ENCODE measurements at regions not wholly inside any gene's neighbourhood (a gene's known extent, or its start where the extent isn't known, plus 50 kb on each side); places are given as distances from the start of the nearest gene placed in this dataset.

- CTCF ChIA-PET = no interaction called here
- TF ChIP-seq EZH2 (IDR thresholded peaks at IDR 0.05; ENCODE audit: low read depth) (no peak), CTCF (conservative IDR thresholded peaks at IDR 0.05) (no peak)
- no TSS peak for BruUV-seq (replicated peaks)
Measured at GRCh38 chr5:155367841-155368240, 354.3 kb downstream of the KIF4B start.

GRCh38 chr5:155368490-155368889, 354.9 kb downstream of the KIF4B start:
- H4K20me1 ChIP-seq (ENCODE audit: insufficient read depth) = 0 out of 2 replicates have a peak, but pooled peaks cover 3% of the 10 kb centered on the region
- no peak for DNase-seq
- intact Hi-C loops (cut with micrococcal nuclease; ENCODE audit: unreplicated experiment) = no loop called here
- no peak overlapping the region for H3K27ac ChIP-seq
- no peaks in the 10 kb centered on the region; the same call in 1 of the 2 replicates for H3F3A ChIP-seq (ENCODE audit: insufficient read depth, low read depth)
- H3K4me1 ChIP-seq (replicated peaks; ENCODE audit: insufficient read depth) = no peaks in the 10 kb centered on the region
- no TSS peak for BruUV-seq (replicated peaks)
- H3K27me3 ChIP-seq (ENCODE audit: insufficient read depth, low read depth) = no peaks in the 10 kb centered on the region
- no peak overlapping the region for H2AFZ ChIP-seq
- POLR2A ChIA-PET (ENCODE audit: unreplicated experiment) = no interaction called here
- no peak overlapping the region for H3K4me3 ChIP-seq
- H3K36me3 ChIP-seq (ENCODE audit: low read depth) = no peaks in the 10 kb centered on the region
- no peaks in the 10 kb centered on the region for H3K9me2 ChIP-seq (ENCODE audit: insufficient read depth)
- CTCF ChIA-PET = no interaction called here
- TF ChIP-seq CTCF (conservative IDR thresholded peaks at IDR 0.05) (no peak), EZH2 (IDR thresholded peaks at IDR 0.05; ENCODE audit: low read depth) (no peak)
- H3K79me2 ChIP-seq (ENCODE audit: low read depth) = no peaks in the 10 kb centered on the region
- no peak overlapping the region for H3K4me2 ChIP-seq
- no peaks in the 10 kb centered on the region for H3K9me3 ChIP-seq (ENCODE audit: insufficient read depth, low read depth)

More at GRCh38 chr5:155367841-155368240, 354.3 kb downstream of the KIF4B start:
- Histone ChIP-seq H2AFZ (no peak overlapping the region), H3K79me2 (ENCODE audit: low read depth) (no peaks in the 10 kb centered on the region), H3K9me3 (ENCODE audit: insufficient read depth, low read depth) (no peaks in the 10 kb centered on the region), H3F3A (ENCODE audit: insufficient read depth, low read depth) (no peaks in the 10 kb centered on the region; the same call in 1 of the 2 replicates), H3K36me3 (ENCODE audit: low read depth) (no peaks in the 10 kb centered on the region), H3K9me2 (ENCODE audit: insufficient read depth) (no peaks in the 10 kb centered on the region), H3K4me2 (no peak overlapping the region), H4K20me1 (ENCODE audit: insufficient read depth) (0 out of 2 replicates have a peak, but pooled peaks cover 3% of the 10 kb centered on the region), H3K4me3 (no peak overlapping the region), H3K27ac (no peak overlapping the region), H3K27me3 (ENCODE audit: insufficient read depth, low read depth) (no peaks in the 10 kb centered on the region), H3K4me1 (replicated peaks; ENCODE audit: insufficient read depth) (no peaks in the 10 kb centered on the region)
- POLR2A ChIA-PET (ENCODE audit: unreplicated experiment) = no interaction called here
- no peak for DNase-seq
- intact Hi-C loops (cut with micrococcal nuclease; ENCODE audit: unreplicated experiment) = no loop called here

GRCh38 chr5:155380480-155380879, 366.9 kb downstream of the KIF4B start:
- no peaks in the 10 kb centered on the region for H3K4me1 ChIP-seq (replicated peaks; ENCODE audit: insufficient read depth)
- no peak for DNase-seq
- CTCF ChIA-PET = no interaction called here
- BruUV-seq (replicated peaks) = no TSS peak
- H4K20me1 ChIP-seq (ENCODE audit: insufficient read depth) = no peaks in the 10 kb centered on the region; the same call in 1 of the 2 replicates
- no peaks in the 10 kb centered on the region for H3K36me3 ChIP-seq (ENCODE audit: low read depth)
- no peak overlapping the region for H2AFZ ChIP-seq
- POLR2A ChIA-PET (ENCODE audit: unreplicated experiment) = no interaction called here
- H3K4me3 ChIP-seq = no peak overlapping the region
- no peaks in the 10 kb centered on the region for H3F3A ChIP-seq (ENCODE audit: insufficient read depth, low read depth)
- intact Hi-C loops (cut with micrococcal nuclease; ENCODE audit: unreplicated experiment) = no loop called here
- TF ChIP-seq CTCF (conservative IDR thresholded peaks at IDR 0.05) (no peak), EZH2 (IDR thresholded peaks at IDR 0.05; ENCODE audit: low read depth) (no peak)
- H3K9me3 ChIP-seq (ENCODE audit: insufficient read depth, low read depth) = no peaks in the 10 kb centered on the region
- no peak overlapping the region for H3K4me2 ChIP-seq
- no peaks in the 10 kb centered on the region for H3K9me2 ChIP-seq (ENCODE audit: insufficient read depth)
- no peak overlapping the region for H3K27ac ChIP-seq
- H3K27me3 ChIP-seq (ENCODE audit: insufficient read depth, low read depth) = no peaks in the 10 kb centered on the region
- no peaks in the 10 kb centered on the region for H3K79me2 ChIP-seq (ENCODE audit: low read depth)

Measured in PC-9 (cell line).